Nephron (organoid): ENCODE measurements at regions not wholly inside any gene's neighbourhood (a gene's known extent, or its start where the extent isn't known, plus 50 kb on each side); places are given as distances from the start of the nearest gene placed in this dataset.
"Not testable (repeated sequence)": the region's sequence is repeated elsewhere in the genome, so short reads cannot be mapped to it uniquely, and the experiment has no call there.

Experiments
- H3K27ac Mint-ChIP-seq, 3 experiments: 2 replicates each; pipeline ENCODE4 v1.8.0; 2020; ENCODE audit warnings: mixed read lengths in 3 of 3, mild to moderate bottlenecking in 2 of 3, moderate library complexity in 1 of 3
- H3K27me3 Mint-ChIP-seq: 2 replicates; pipeline ENCODE4 v1.8.0; 2021; ENCODE audit warnings: low read depth, mild to moderate bottlenecking, moderate library complexity, mixed read lengths
- H3K36me3 Mint-ChIP-seq: 2 replicates; pipeline ENCODE4 v1.8.0; 2020; ENCODE audit warnings: low read depth, mixed read lengths
- H3K4me1 Mint-ChIP-seq: 2 replicates; pipeline ENCODE4 v1.8.0; 2020; ENCODE audit warnings: mixed read lengths
- H3K4me3 Mint-ChIP-seq, 3 experiments: 2 replicates each; pipeline ENCODE4 v1.8.0; 2020; ENCODE audit warnings: mild to moderate bottlenecking in 3 of 3, mixed read lengths in 3 of 3, moderate library complexity in 2 of 3
- H3K9me3 Mint-ChIP-seq: 2 replicates; pipeline ENCODE4 v1.8.0; 2020; ENCODE audit warnings: mixed read lengths
- CTCF ChIP-seq, 3 experiments: fragments of 200-600 bp; sonication (generic); IDR thresholded peaks; one replicate each; pipeline ENCODE4 v1.5.0; 2021; ENCODE audit warnings: antibody characterized with exemption in 3 of 3; ENCODE audit not compliant: unreplicated experiment in 3 of 3

DNA sequence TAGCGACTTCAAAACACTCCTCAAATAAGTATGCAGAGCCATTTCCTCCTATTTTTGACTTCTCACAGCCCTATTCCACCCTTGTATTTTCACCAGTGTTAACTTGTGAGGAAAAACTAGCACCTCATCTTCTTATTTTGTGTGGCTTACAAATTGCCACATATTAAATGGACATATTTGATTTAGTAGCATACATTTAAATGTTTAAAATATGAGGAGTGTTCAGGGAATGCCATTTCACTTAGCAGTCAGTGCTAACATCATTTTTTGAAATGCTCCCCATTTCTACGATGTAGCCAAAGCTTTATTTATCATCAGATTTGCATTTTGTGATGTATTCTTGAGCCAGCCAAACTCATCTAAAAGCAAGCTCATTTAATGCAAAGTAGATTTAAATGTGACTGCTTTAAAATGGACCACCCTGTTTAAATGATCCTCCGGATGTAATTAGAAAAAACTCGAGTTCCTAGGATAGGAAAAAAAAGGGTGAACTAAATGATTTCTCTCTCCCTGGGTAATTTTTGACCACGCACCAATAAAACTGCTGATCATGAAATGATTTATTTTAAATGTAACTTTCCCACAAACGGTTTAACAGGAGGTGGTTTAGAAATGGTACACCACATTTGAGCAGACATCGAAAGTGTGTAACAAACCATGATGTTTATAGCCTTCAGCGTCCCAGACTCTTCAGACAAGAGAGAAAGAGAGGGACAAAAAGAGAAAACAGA lies 172.6 kb downstream of the CD83 start:
- peaks cover 24% of the 10 kb centered on the region for H3K4me1 Mint-ChIP-seq
- peaks cover 6% of the 10 kb centered on the region for H3K27me3 Mint-ChIP-seq
- no peak for TF ChIP-seq CTCF (IDR thresholded peaks at IDR 0.05; ENCODE audit: unreplicated experiment in 3 of 3)
- no peak overlapping the region for H3K27ac Mint-ChIP-seq
- no peaks in the 10 kb centered on the region for H3K36me3 Mint-ChIP-seq
- H3K9me3 Mint-ChIP-seq = no peaks in the 10 kb centered on the region
- H3K4me3 Mint-ChIP-seq = no peak overlapping the region

- no peak overlapping the region for H3K4me3 Mint-ChIP-seq
- H3K36me3 Mint-ChIP-seq = no peaks in the 10 kb centered on the region
- no peaks in the 10 kb centered on the region for H3K9me3 Mint-ChIP-seq
- peaks cover 18% of the 10 kb centered on the region for H3K4me1 Mint-ChIP-seq
- H3K27me3 Mint-ChIP-seq = peaks cover 6% of the 10 kb centered on the region
- no peak overlapping the region for H3K27ac Mint-ChIP-seq
- no peak for TF ChIP-seq CTCF (IDR thresholded peaks at IDR 0.05; ENCODE audit: unreplicated experiment in 3 of 3)
Measured at GRCh38 chr6:14290772-14291330, 173.3 kb downstream of the CD83 start.

DNA sequence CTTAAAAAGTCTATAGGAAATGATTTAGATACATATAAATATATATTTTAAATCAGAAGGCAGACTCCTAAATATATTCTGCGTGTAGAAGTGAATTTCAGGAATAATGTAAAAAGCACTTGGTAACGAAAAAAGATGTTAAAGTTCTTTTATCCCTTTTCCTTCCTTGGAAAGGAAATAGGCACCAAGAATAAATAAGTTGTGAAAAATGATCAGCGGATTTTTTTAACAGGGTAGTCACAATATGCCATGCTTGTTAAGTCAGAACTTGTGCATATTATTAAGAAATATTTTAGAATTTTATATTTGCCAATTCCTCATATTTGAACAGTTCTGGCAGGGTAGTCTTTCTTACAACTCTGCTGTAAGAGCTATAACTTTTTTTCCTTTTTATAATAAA lies 173.8 kb downstream of the CD83 start:
- no peak overlapping the region for H3K4me3 Mint-ChIP-seq
- H3K27ac Mint-ChIP-seq = no peak overlapping the region

DNA sequence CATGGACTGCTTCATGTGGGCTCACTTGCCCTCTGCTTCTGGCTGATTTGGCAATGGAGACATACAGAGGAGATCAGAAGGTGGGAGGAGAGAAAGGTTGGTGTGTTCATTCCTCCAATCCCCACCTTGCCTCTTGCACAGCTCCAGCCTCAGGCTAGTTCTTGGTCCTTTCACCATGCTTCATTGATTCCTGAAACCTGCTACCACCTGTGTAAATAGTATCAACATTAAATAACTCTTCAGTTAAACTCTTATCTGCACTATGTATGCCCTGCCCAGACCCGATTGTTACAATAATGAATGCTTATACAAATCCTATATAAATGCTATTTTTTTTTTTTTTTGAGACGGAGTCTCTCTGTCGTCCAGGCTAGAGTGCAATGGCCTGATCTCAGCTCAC lies 174.5 kb downstream of the CD83 start:
- H3K4me3 Mint-ChIP-seq = no peak overlapping the region
- H3K36me3 Mint-ChIP-seq = no peaks in the 10 kb centered on the region
- no peaks in the 10 kb centered on the region for H3K9me3 Mint-ChIP-seq
- H3K27ac Mint-ChIP-seq = peak overlapping the region in 1 of 3 experiments; percentile 43
- H3K4me1 Mint-ChIP-seq = peaks cover 5% of the 10 kb centered on the region
- H3K27me3 Mint-ChIP-seq = peaks cover 6% of the 10 kb centered on the region
- TF ChIP-seq CTCF (IDR thresholded peaks at IDR 0.05; ENCODE audit: unreplicated experiment in 3 of 3) = no peak

More for the DNA sequence above, 173.8 kb downstream of the CD83 start:
- Mint-ChIP-seq H3K4me1 (peaks cover 13% of the 10 kb centered on the region), H3K9me3 (no peaks in the 10 kb centered on the region), H3K36me3 (no peaks in the 10 kb centered on the region), H3K27me3 (peaks cover 6% of the 10 kb centered on the region)
- no peak for TF ChIP-seq CTCF (IDR thresholded peaks at IDR 0.05; ENCODE audit: unreplicated experiment in 3 of 3)

- no peak for TF ChIP-seq CTCF (IDR thresholded peaks at IDR 0.05; ENCODE audit: unreplicated experiment in 3 of 3)
- peaks cover 6% of the 10 kb centered on the region for H3K27me3 Mint-ChIP-seq
- H3K4me1 Mint-ChIP-seq = peaks cover 5% of the 10 kb centered on the region
- H3K36me3 Mint-ChIP-seq = no peaks in the 10 kb centered on the region
- no peaks in the 10 kb centered on the region for H3K9me3 Mint-ChIP-seq
- H3K27ac Mint-ChIP-seq = no peak overlapping the region
- no peak overlapping the region for H3K4me3 Mint-ChIP-seq
Measured at GRCh38 chr6:14294270-14294951, 176.8 kb downstream of the CD83 start.

DNA sequence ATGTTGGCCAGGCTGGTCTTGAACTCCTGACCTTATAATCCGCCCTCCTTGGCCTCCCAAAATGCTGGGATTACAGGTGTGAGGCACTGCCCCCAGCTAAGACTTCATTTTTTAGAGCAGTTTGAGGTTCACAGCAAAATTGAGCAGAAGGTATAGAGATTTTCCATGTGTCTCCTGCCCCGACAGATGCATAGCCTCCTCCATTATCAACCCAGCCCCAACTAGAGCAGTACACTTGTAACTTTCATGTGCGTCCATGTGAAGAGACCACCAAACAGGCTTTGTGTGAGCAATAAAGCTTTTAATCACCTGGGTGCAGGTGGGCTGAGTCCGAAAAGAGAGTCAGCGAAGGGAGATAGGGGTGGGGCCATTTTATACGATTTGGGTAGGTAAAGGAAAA lies 179.1 kb downstream of the CD83 start:
- not testable (repeated sequence) for H3K36me3 Mint-ChIP-seq, H3K4me1 Mint-ChIP-seq, H3K9me3 Mint-ChIP-seq, H3K27me3 Mint-ChIP-seq, H3K27ac Mint-ChIP-seq, H3K4me3 Mint-ChIP-seq

- H3K27ac Mint-ChIP-seq, H3K4me1 Mint-ChIP-seq, H3K27me3 Mint-ChIP-seq, H3K9me3 Mint-ChIP-seq, H3K36me3 Mint-ChIP-seq, H3K4me3 Mint-ChIP-seq: not testable (repeated sequence)
Measured at GRCh38 chr6:14297118-14297517, 179.5 kb downstream of the CD83 start.

DNA sequence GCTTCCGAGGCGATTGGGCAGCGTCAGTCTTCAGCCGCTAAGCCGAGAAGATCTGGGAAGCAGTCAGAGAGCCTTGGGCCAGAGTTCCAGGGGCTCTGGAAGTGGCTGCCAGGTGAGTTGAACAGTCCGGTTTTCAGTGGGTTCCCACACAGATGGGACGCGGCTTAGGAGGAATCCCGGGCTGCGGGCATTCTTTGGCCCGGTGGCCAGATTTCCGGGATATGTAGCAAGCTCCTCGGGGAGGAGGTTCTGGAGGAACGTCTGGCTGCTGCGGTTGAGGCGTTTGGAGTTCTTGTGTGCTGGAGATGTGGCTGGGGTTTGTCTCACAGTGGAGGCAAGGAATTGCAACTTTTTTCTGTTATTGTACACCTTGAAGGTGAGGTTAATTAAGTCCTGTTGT lies 182.6 kb downstream of the CD83 start:
- H3K4me1 Mint-ChIP-seq, H3K27me3 Mint-ChIP-seq, H3K36me3 Mint-ChIP-seq, H3K4me3 Mint-ChIP-seq, H3K27ac Mint-ChIP-seq: not testable (repeated sequence)
- H3K9me3 Mint-ChIP-seq = peaks cover 12% of the 10 kb centered on the region

GRCh38 chr6:14300721-14301120 lies 183.1 kb downstream of the CD83 start:
- H3K27me3 Mint-ChIP-seq, H3K4me1 Mint-ChIP-seq, H3K27ac Mint-ChIP-seq, H3K4me3 Mint-ChIP-seq, H3K36me3 Mint-ChIP-seq: not testable (repeated sequence)
- H3K9me3 Mint-ChIP-seq = peaks cover 12% of the 10 kb centered on the region
